WTC11 (cell line): ENCODE measurements at regions not wholly inside any gene's neighbourhood (a gene's known extent, or its start where the extent isn't known, plus 50 kb on each side); places are given as distances from the start of the nearest gene placed in this dataset.

Experiments used
- ATF6 ChIP-seq: sonication (generic); formaldehyde crosslinking; IDR thresholded peaks from 2 replicates; pipeline ENCODE4 v1.8.1; 2023; ENCODE audit warnings: mild to moderate bottlenecking, missing genetic modification reagents
- GRHL2 ChIP-seq: fragments of 250-450 bp; sonication (Bioruptor Pico); IDR thresholded peaks from 2 replicates; pipeline ENCODE4 v1.8.0; 2022; ENCODE audit warnings: mild to moderate bottlenecking, moderate library complexity; ENCODE audit not compliant: insufficient replicate concordance, severe bottlenecking
- JUN ChIP-seq: sonication (generic); formaldehyde crosslinking; IDR thresholded peaks from 2 replicates; pipeline ENCODE4 v1.8.0; 2023; ENCODE audit warnings: mild to moderate bottlenecking, missing genetic modification reagents
- TF ChIP-seq, protein P1 (sequence below): fragments of 200-600 bp; IDR thresholded peaks from 2 replicates; pipeline ENCODE4 v1.8.0; 2022; ENCODE audit warnings: antibody characterized with exemption

DNA sequence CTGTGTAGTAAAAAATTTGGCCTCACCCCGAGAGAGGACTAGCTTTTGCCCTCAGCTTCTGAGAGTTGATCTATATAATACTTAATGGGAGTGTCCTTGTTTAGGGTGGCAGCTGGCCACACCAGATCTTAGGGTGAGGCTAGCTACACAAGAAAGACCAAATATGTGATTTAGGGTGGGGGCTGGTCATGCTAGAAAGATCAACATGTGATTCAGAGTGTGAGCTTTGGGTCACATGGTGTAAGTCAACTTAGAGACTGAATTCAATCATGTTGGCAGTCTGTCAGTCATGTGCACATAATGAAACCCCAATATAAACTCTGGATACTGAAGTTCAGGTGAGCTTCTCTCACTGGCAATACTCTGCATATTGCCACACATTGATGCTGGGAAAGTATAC is 120.7 kb upstream of the DAZL start:
- TF ChIP-seq, protein P1, sequence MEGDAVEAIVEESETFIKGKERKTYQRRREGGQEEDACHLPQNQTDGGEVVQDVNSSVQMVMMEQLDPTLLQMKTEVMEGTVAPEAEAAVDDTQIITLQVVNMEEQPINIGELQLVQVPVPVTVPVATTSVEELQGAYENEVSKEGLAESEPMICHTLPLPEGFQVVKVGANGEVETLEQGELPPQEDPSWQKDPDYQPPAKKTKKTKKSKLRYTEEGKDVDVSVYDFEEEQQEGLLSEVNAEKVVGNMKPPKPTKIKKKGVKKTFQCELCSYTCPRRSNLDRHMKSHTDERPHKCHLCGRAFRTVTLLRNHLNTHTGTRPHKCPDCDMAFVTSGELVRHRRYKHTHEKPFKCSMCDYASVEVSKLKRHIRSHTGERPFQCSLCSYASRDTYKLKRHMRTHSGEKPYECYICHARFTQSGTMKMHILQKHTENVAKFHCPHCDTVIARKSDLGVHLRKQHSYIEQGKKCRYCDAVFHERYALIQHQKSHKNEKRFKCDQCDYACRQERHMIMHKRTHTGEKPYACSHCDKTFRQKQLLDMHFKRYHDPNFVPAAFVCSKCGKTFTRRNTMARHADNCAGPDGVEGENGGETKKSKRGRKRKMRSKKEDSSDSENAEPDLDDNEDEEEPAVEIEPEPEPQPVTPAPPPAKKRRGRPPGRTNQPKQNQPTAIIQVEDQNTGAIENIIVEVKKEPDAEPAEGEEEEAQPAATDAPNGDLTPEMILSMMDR = no peak
- no peak for TF ChIP-seq GRHL2
- TF ChIP-seq JUN (CRISPR knock-in tag) = no peak
- TF ChIP-seq ATF6 = no peak
